ENCODE measurements at regions not wholly inside any gene's neighbourhood (a gene's known extent, or its start where the extent isn't known, plus 50 kb on each side); places are given as distances from the start of the nearest gene placed in this dataset.
"Not testable (repeated sequence)": the region's sequence is repeated elsewhere in the genome, so short reads cannot be mapped to it uniquely, and the experiment has no call there.

- intact Hi-C loops (cut with DNase I) = no loop called here
- no peak for DNase-seq (ENCODE audit: low spot score)
Observed at GRCh38 chrX:127490000-127490399, 562.2 kb downstream of the ACTRT1 start.

GRCh38 chrX:127466211-127466610 is 586.0 kb downstream of the ACTRT1 start:
- intact Hi-C loops (cut with DNase I) = no loop called here
- no peak for DNase-seq (ENCODE audit: low spot score)

DNA sequence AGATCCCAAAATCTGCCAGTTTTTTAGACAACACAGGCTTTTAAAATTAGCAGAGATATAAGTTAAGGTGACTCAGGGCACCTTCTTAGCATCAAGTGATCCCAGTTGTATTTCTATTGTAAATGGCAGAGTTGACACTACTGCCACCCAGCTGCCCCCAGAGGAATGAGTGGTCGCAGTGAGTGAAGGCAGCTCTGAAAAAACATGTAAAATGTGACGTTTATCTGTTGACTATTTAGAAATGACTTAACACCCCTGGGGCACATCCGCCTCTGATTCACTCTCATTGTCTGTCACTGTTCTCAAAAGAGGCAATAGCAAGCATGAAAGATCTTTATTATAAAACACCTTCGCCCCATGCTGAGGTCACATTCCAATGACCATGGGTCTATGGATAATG is 592.4 kb downstream of the ACTRT1 start:
- intact Hi-C loops (cut with DNase I) = loop anchor here in 1 of 2 donors (5.0 kb wide), 1 partner anchor 957 kb away; no protein-coding TSS in a partner anchor
- no peak for DNase-seq (ENCODE audit: low spot score)

- no peak for DNase-seq (ENCODE audit: low spot score)
- intact Hi-C loops (cut with DNase I) = no loop called here
Observed at GRCh38 chrX:127457161-127457560, 595.0 kb downstream of the ACTRT1 start.

- intact Hi-C loops (cut with DNase I) = no loop called here
- no peak for DNase-seq (ENCODE audit: low spot score)
Observed at GRCh38 chrX:127439676-127440075, 612.5 kb downstream of the ACTRT1 start.

DNA sequence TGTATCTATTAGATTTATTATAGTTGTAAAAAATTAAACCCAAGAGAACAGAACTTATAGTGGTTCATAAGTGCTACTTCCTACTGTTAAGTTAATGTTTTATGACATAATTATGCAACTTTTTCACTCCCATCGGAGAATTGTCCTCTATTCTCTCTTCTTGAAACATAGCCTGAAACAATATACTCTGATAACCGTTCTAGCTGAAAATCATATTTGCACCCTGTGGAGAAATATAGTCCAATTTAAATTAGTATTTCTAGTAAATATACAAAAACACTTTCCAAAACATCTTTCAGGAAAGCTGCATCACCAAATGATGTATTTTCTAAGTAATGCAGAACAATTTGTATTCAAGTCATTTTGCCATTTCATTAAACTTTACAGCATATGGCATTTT is 586.4 kb downstream of the PRR32 start:
- intact Hi-C loops (cut with DNase I) = no loop called here
- DNase-seq (ENCODE audit: low spot score) = no peak

DNA sequence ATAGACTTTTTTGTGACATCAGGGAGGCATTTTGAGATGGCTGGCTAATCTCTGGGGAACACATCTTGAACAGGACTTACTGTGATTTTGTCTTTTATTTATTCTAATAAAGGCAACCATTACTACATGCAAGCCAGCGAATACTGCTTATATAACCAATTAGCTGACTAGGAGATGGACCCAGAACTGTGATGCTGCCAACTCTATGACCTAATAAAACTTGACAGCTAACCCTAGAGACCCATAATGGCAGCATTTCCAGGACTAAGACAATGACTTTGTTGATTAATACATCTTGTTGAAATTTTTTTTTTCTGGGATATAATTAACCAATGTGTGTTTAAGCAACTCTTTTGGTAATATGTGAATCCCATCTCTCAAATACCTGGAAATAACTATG is 584.6 kb downstream of the PRR32 start:
- intact Hi-C loops (cut with DNase I) = no loop called here
- DNase-seq (ENCODE audit: low spot score) = no peak

- DNase-seq (ENCODE audit: low spot score); intact Hi-C loops (cut with DNase I): not testable (repeated sequence)
Observed at GRCh38 chrX:127400231-127400630, 580.7 kb downstream of the PRR32 start.

DNA sequence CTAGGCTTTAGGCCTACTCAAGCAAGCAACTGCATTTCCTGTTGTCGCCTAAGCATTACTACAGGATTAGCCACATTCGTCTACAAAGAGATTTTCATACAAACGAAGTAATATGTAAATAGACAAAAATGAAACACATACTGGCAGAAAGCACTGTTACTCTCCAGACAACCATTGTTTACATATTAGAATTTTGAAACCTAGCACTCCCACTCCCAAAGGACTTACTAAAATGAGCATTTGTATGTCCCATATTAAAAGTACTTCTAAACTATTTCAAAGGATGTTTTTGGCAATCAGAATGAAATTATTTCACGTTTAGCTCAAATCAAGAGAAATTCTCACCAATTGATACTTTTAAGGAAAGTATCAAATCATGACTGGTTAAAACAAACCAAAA is 570.8 kb downstream of the PRR32 start:
- no peak for DNase-seq (ENCODE audit: low spot score)
- intact Hi-C loops (cut with DNase I) = no loop called here

DNA sequence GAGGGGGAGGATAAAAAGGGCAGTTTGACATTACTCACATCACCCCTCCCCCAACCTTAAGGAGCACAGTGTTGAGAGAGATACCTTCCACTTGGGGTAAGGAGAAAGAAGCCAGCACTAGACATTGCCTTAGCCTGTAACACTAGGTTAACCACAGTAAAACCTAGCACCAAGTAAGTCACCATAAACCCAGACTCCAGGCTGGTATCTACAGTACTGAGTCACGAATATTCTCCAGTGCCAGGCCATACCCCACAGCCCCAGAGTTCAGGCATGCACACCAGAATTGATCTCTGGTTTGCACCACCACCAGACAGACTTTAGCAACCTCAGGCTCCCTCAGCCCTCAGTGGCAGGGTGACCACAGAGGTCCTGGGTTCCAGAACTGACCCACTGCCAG is 570.4 kb downstream of the PRR32 start:
- no peak for DNase-seq (ENCODE audit: low spot score)
- intact Hi-C loops (cut with DNase I) = no loop called here
